HepG2 (cell line): ENCODE measurements at regions not wholly inside any gene's neighbourhood (a gene's known extent, or its start where the extent isn't known, plus 50 kb on each side); places are given as distances from the start of the nearest gene placed in this dataset.

Experiments
- ATAC-seq: fragments of 200-7000 bp; cut with Tn5 transposase; 3 replicates; pipeline ENCODE4 v1.9.1; 2020; ENCODE audit warnings: mild to moderate bottlenecking, moderate library complexity
- BruUV-seq: library from RNA; stranded (reverse); fragments of 400-500 nt; replicated peaks from 2 replicates; lab custom pipeline; 2021; lab: Mats Ljungman, UMichigan
- CTCF ChIA-PET: fragments of 300-600 bp; formaldehyde crosslinking; extraction: SDS; loops from one replicate; lab custom pipeline; 2021; ENCODE audit warnings: low total read pairs, inconsistent platforms, low intra/inter-chr PET ratio; lab: Yijun Ruan, JAX
- POLR2A ChIA-PET: fragments of 350-600 bp; sonication (Branson Sonifier 250); formaldehyde crosslinking; loops from one replicate; lab custom pipeline; 2020; ENCODE audit warnings: antibody characterized with exemption, inconsistent platforms; lab: Yijun Ruan, JAX
- DNase-seq: peaks from one replicate; pipeline ENCODE4 v3.0.0-alpha.2; 2015; ENCODE audit warnings: low spot score
- FAIRE-seq: peaks from 3 replicates; lab custom pipeline; 2011; peaks lifted over from hg19 to GRCh38; lab: Jason Lieb, UNC
- H2AFZ ChIP-seq: one replicate; pipeline ENCODE4 v1.6.1; 2011; ENCODE audit warnings: low read length, inconsistent platforms
- H3K27ac ChIP-seq: fragments of 300-600 bp; 3 replicates; pipeline ENCODE4 v1.8.0; 2011; ENCODE audit warnings: mixed run types, mild to moderate bottlenecking, mixed read lengths, low read length, inconsistent platforms; ENCODE audit not compliant: insufficient read depth; ENCODE audit errors: extremely low read length
- H3K27me3 ChIP-seq, 2 experiments: fragments of 200-600 bp in 1 of 2; 2 replicates in 1 of 2; 3 replicates in 1 of 2; pipeline versions ENCODE4 v1.6.0 to v1.8.0; 2011; ENCODE audit warnings: low read length in 2 of 2, mild to moderate bottlenecking in 2 of 2, moderate library complexity in 2 of 2, inconsistent platforms in 1 of 2; ENCODE audit not compliant: insufficient read depth in 2 of 2, control insufficient read depth in 1 of 2
- H3K36me3 ChIP-seq, 2 experiments: fragments of 200-600 bp in 1 of 2; replicated peaks in 1 of 2; 2 replicates in 1 of 2; 3 replicates in 1 of 2; pipeline versions ENCODE4 v1.5.1 to v1.8.0; 2011; ENCODE audit warnings: low read length in 2 of 2, inconsistent platforms in 1 of 2; ENCODE audit not compliant: insufficient read depth in 2 of 2, control insufficient read depth in 1 of 2
- H3K4me1 ChIP-seq: 2 replicates; pipeline ENCODE4 v1.5.1; 2012; ENCODE audit warnings: low read length, inconsistent platforms; ENCODE audit not compliant: insufficient read depth
- H3K4me2 ChIP-seq: 2 replicates; pipeline ENCODE4 v1.6.0; 2011; ENCODE audit warnings: low read depth, low read length, inconsistent platforms
- H3K4me3 ChIP-seq, 3 experiments: fragments of 200-600 bp in 1 of 3; sonication (generic), shearing (Covaris generic) in 1 of 3; replicated peaks in 1 of 3; 2 replicates each; pipeline ENCODE4 v1.5.1; 2011 to 2016; ENCODE audit warnings: low read length in 3 of 3, inconsistent platforms in 2 of 3, low read depth in 2 of 3, mild to moderate bottlenecking in 2 of 3, control low read depth in 1 of 3, mixed read lengths in 1 of 3; ENCODE audit not compliant: insufficient read depth in 1 of 3
- H3K79me2 ChIP-seq: one replicate; pipeline ENCODE4 v1.6.1; 2011; ENCODE audit warnings: low read length, inconsistent platforms; ENCODE audit not compliant: insufficient read depth
- H3K9ac ChIP-seq: 2 replicates; pipeline ENCODE4 v1.6.0; 2011; ENCODE audit warnings: mild to moderate bottlenecking, low read depth, low read length, inconsistent platforms; ENCODE audit not compliant: insufficient read depth
- H3K9me3 ChIP-seq: 2 replicates; pipeline ENCODE4 v1.5.1; 2012; ENCODE audit warnings: mild to moderate bottlenecking, low read length
- H4K20me1 ChIP-seq: 2 replicates; pipeline ENCODE4 v1.6.0; 2011; ENCODE audit warnings: inconsistent platforms, mild to moderate bottlenecking, low read length, moderate library complexity; ENCODE audit not compliant: insufficient read depth
- RFXAP ChIP-seq: sonication (generic); formaldehyde crosslinking; IDR thresholded peaks from 2 replicates; pipeline ENCODE4 v1.4.0; 2020; ENCODE audit warnings: missing genetic modification reagents, borderline replicate concordance
- U2AF2 ChIP-seq: fragments of 200-400 bp; formaldehyde crosslinking; IDR thresholded peaks from 2 replicates; pipeline ENCODE4 v1.6.1; 2017; ENCODE audit warnings: low read depth, mild to moderate bottlenecking, low read length
- ZNF329 ChIP-seq: sonication (generic); formaldehyde crosslinking; IDR thresholded peaks from 2 replicates; pipeline ENCODE4 v1.9.0; 2021; ENCODE audit warnings: low read depth, mild to moderate bottlenecking, missing genetic modification reagents
- ZNF335 ChIP-seq: sonication (generic); formaldehyde crosslinking; IDR thresholded peaks from 2 replicates; pipeline ENCODE4 v1.4.0; 2020; ENCODE audit warnings: missing genetic modification reagents
- ZNF7 ChIP-seq: IDR thresholded peaks from 2 replicates; pipeline ENCODE4 v1.6.1; 2016; ENCODE audit warnings: missing biosample characterization, missing genetic modification reagents
- WGBS: methylation state at CpG from one replicate; pipeline ENCODE4 v1.1.6; 2017; ENCODE audit warnings: low lambda C conversion rate; 5-methylcytosine and 5-hydroxymethylcytosine counted together
- in situ Hi-C: cut with HindIII; loops from 2 replicates; pipeline ENCODE4 v1.10.0; 2017; ENCODE audit warnings: low pct_unique_long_range_greater_than_20kb; ENCODE audit not compliant: extremely low pct_ligation_motif_present
- intact Hi-C: fragments of 100-400 bp; cut with micrococcal nuclease; formaldehyde crosslinking; loops from one replicate; pipeline ENCODE4 v1.10.0; 2022; ENCODE audit not compliant: unreplicated experiment
- TF ChIP-seq, protein P1 (sequence below): sonication (generic); formaldehyde crosslinking; IDR thresholded peaks from 2 replicates; pipeline ENCODE4 v1.4.0; 2020; ENCODE audit warnings: mild to moderate bottlenecking, missing genetic modification reagents
- TF ChIP-seq, protein P2 (sequence below): sonication (generic); formaldehyde crosslinking; IDR thresholded peaks from 2 replicates; pipeline ENCODE4 v1.4.0; 2020; ENCODE audit warnings: missing genetic modification reagents
- TF ChIP-seq, protein P3 (sequence below): sonication (generic); formaldehyde crosslinking; IDR thresholded peaks from 2 replicates; pipeline ENCODE4 v1.4.0; 2020; ENCODE audit warnings: missing genetic modification reagents, borderline replicate concordance
- TF ChIP-seq, protein P4 (sequence below): sonication (generic); formaldehyde crosslinking; conservative IDR thresholded peaks from 2 replicates; pipeline ENCODE4 v1.8.0; 2022; ENCODE audit warnings: low read depth, missing genetic modification reagents
- TF ChIP-seq, protein P5 (sequence below): sonication (generic); formaldehyde crosslinking; IDR thresholded peaks from 2 replicates; pipeline ENCODE4 v1.9.0; 2021; ENCODE audit warnings: mild to moderate bottlenecking, missing genetic modification reagents

DNA sequence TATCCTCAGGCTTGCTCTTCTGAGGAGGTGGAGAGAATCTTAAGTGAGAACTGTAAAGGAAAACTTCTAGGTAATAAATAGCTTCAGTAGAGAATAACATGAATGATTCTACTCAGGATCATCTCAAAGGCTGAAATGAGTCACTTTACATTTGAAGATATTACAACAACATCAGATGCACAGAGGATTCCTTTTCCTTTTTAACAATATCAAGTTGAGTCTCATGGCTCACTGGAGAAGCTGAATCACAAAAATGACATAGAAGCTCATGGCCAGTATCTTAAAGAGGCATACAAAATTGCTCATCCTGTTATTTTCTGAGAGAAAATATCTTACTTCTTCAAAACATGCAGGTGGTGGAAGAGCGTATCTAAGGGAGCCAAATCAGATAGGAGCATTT is 72.5 kb upstream of the EMCN start:
- ATAC-seq (no peak), FAIRE-seq (no peak), DNase-seq (no peak)
- ChIA-PET CTCF (no interaction called here), POLR2A (no interaction called here)
- Histone ChIP-seq H4K20me1 (no peaks in the 10 kb centered on the region), H3K4me2 (no peak overlapping the region), H3K4me1 (no peaks in the 10 kb centered on the region), H3K9me3 (no peaks in the 10 kb centered on the region), H3K27ac (no peak overlapping the region), H3K79me2 (no peaks in the 10 kb centered on the region), H3K4me3 (no peak overlapping the region), H3K27me3 (no peaks in the 10 kb centered on the region), H3K9ac (no peak overlapping the region), H2AFZ (no peak overlapping the region), H3K36me3 (no peaks in the 10 kb centered on the region)
- no TSS peak for BruUV-seq
- 6% methylated on average over 1 of the region's 1 CpG for WGBS
- in situ Hi-C loops (no loop called here), intact Hi-C loops (no loop called here)
- TF ChIP-seq RFXAP (CRISPR knock-in tag) (no peak), ZNF7 (no peak), U2AF2 (no peak), ZNF335 (CRISPR knock-in tag) (no peak), ZNF329 (CRISPR knock-in tag) (no peak)
- TF ChIP-seq, protein P1, sequence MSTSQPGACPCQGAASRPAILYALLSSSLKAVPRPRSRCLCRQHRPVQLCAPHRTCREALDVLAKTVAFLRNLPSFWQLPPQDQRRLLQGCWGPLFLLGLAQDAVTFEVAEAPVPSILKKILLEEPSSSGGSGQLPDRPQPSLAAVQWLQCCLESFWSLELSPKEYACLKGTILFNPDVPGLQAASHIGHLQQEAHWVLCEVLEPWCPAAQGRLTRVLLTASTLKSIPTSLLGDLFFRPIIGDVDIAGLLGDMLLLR (CRISPR knock-in tag), result no peak
- TF ChIP-seq, protein P2, sequence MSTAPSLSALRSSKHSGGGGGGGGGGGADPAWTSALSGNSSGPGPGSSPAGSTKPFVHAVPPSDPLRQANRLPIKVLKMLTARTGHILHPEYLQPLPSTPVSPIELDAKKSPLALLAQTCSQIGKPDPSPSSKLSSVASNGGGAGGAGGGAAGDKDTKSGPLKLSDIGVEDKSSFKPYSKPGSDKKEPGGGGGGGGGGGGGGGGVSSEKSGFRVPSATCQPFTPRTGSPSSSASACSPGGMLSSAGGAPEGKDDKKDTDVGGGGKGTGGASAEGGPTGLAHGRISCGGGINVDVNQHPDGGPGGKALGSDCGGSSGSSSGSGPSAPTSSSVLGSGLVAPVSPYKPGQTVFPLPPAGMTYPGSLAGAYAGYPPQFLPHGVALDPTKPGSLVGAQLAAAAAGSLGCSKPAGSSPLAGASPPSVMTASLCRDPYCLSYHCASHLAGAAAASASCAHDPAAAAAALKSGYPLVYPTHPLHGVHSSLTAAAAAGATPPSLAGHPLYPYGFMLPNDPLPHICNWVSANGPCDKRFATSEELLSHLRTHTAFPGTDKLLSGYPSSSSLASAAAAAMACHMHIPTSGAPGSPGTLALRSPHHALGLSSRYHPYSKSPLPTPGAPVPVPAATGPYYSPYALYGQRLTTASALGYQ (CRISPR knock-in tag), result no peak
- TF ChIP-seq, protein P3, sequence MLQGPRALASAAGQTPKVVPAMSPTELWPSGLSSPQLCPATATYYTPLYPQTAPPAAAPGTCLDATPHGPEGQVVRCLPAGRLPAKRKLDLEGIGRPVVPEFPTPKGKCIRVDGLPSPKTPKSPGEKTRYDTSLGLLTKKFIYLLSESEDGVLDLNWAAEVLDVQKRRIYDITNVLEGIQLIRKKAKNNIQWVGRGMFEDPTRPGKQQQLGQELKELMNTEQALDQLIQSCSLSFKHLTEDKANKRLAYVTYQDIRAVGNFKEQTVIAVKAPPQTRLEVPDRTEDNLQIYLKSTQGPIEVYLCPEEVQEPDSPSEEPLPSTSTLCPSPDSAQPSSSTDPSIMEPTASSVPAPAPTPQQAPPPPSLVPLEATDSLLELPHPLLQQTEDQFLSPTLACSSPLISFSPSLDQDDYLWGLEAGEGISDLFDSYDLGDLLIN (CRISPR knock-in tag), result no peak
- TF ChIP-seq, protein P4, sequence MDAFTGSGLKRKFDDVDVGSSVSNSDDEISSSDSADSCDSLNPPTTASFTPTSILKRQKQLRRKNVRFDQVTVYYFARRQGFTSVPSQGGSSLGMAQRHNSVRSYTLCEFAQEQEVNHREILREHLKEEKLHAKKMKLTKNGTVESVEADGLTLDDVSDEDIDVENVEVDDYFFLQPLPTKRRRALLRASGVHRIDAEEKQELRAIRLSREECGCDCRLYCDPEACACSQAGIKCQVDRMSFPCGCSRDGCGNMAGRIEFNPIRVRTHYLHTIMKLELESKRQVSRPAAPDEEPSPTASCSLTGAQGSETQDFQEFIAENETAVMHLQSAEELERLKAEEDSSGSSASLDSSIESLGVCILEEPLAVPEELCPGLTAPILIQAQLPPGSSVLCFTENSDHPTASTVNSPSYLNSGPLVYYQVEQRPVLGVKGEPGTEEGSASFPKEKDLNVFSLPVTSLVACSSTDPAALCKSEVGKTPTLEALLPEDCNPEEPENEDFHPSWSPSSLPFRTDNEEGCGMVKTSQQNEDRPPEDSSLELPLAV (CRISPR knock-in tag), result no peak
- TF ChIP-seq, protein P5, sequence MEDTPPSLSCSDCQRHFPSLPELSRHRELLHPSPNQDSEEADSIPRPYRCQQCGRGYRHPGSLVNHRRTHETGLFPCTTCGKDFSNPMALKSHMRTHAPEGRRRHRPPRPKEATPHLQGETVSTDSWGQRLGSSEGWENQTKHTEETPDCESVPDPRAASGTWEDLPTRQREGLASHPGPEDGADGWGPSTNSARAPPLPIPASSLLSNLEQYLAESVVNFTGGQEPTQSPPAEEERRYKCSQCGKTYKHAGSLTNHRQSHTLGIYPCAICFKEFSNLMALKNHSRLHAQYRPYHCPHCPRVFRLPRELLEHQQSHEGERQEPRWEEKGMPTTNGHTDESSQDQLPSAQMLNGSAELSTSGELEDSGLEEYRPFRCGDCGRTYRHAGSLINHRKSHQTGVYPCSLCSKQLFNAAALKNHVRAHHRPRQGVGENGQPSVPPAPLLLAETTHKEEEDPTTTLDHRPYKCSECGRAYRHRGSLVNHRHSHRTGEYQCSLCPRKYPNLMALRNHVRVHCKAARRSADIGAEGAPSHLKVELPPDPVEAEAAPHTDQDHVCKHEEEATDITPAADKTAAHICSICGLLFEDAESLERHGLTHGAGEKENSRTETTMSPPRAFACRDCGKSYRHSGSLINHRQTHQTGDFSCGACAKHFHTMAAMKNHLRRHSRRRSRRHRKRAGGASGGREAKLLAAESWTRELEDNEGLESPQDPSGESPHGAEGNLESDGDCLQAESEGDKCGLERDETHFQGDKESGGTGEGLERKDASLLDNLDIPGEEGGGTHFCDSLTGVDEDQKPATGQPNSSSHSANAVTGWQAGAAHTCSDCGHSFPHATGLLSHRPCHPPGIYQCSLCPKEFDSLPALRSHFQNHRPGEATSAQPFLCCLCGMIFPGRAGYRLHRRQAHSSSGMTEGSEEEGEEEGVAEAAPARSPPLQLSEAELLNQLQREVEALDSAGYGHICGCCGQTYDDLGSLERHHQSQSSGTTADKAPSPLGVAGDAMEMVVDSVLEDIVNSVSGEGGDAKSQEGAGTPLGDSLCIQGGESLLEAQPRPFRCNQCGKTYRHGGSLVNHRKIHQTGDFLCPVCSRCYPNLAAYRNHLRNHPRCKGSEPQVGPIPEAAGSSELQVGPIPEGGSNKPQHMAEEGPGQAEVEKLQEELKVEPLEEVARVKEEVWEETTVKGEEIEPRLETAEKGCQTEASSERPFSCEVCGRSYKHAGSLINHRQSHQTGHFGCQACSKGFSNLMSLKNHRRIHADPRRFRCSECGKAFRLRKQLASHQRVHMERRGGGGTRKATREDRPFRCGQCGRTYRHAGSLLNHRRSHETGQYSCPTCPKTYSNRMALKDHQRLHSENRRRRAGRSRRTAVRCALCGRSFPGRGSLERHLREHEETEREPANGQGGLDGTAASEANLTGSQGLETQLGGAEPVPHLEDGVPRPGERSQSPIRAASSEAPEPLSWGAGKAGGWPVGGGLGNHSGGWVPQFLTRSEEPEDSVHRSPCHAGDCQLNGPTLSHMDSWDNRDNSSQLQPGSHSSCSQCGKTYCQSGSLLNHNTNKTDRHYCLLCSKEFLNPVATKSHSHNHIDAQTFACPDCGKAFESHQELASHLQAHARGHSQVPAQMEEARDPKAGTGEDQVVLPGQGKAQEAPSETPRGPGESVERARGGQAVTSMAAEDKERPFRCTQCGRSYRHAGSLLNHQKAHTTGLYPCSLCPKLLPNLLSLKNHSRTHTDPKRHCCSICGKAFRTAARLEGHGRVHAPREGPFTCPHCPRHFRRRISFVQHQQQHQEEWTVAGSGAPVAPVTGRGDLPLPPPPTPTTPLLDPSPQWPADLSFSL (CRISPR knock-in tag), result no peak
